GM12864 (cell line): ENCODE measurements at regions not wholly inside any gene's neighbourhood (a gene's known extent, or its start where the extent isn't known, plus 50 kb on each side); places are given as distances from the start of the nearest gene placed in this dataset.

ENCODE experiments used
- DNase-seq: peaks from one replicate; pipeline ENCODE4 v3.0.0-alpha.2; 2011; ENCODE audit warnings: low read depth
- H3K4me3 ChIP-seq: 2 replicates; pipeline ENCODE4 v1.5.1; 2011; ENCODE audit warnings: mild to moderate bottlenecking, low read depth, low read length, control low read depth
- TF ChIP-seq, protein P1 (sequence below): IDR thresholded peaks from 2 replicates; pipeline ENCODE4 v1.5.1; 2011; ENCODE audit warnings: low read depth, mild to moderate bottlenecking, moderate library complexity, low read length, control low read depth, inconsistent platforms; ENCODE audit errors: missing control alignments

DNA sequence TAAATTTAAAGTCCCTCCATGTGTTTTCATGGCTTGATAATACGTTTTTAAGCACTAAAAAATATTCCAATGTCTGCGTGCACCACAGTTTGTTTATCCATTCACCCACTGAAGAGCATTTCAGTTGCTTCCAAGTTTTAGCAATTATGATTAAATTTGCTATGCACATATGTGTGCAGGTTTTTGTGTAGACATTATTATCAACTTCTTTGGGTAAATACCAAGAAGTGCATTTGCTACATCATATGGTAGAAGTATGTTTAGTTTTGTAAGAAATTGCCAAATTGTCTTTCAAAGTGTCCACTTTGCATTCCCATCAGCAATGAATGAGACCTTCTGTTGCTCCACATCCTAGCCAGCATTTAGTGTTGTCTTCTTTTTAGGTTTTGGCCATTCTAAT, 550.0 kb downstream of the BRINP3 start:
- H3K4me3 ChIP-seq: no peak overlapping the region
- no peak for DNase-seq
- TF ChIP-seq, protein P1, sequence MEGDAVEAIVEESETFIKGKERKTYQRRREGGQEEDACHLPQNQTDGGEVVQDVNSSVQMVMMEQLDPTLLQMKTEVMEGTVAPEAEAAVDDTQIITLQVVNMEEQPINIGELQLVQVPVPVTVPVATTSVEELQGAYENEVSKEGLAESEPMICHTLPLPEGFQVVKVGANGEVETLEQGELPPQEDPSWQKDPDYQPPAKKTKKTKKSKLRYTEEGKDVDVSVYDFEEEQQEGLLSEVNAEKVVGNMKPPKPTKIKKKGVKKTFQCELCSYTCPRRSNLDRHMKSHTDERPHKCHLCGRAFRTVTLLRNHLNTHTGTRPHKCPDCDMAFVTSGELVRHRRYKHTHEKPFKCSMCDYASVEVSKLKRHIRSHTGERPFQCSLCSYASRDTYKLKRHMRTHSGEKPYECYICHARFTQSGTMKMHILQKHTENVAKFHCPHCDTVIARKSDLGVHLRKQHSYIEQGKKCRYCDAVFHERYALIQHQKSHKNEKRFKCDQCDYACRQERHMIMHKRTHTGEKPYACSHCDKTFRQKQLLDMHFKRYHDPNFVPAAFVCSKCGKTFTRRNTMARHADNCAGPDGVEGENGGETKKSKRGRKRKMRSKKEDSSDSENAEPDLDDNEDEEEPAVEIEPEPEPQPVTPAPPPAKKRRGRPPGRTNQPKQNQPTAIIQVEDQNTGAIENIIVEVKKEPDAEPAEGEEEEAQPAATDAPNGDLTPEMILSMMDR: no peak

DNA sequence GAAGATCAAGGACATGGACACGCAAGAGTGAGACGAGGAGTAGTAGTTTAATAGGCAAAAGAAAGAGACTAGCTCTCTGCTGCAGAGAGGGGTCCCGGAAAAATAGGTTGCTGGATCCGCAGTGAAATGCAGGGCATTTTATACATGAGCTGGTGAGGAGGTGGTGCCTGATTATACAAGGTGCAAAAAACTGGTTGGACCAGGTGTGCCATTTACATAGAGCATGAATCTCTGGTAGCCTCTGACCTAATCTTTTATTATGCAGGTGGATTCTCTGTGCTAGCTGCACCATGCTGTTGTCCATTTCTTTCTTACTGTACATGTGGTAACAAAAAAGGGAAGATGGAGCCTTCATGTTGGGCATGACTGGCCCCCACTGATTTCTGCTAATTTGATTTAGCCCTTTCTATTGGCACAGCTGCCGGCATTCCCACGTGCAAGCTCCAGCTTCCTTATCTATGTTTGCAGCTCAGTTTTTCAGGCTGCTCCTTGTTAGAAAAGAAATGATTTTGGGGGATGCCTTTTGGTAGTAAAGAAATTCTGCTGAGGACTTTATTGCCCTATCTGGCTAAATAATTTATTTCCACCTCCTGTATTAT, 548.1 kb downstream of the BRINP3 start:
- no peak overlapping the region for H3K4me3 ChIP-seq
- no peak for DNase-seq
- TF ChIP-seq, protein P1: no peak

DNA sequence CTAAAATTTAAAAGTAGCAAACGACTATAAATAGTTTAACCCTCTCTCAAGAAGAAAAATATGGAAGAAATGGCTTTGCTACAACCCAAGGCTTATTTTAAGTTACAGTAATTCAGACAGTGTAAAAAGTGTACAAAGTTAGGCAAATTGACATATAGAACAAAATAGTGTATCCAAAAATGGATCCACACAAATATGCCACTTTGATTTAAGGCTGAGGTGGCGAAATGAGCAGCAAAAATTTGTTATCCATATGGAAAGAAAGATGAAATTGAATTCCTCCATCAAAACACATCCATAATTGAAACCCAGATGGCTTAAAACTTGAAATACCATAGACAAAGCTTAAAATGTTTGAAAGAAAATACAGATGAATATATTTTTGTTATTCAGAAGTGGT, 540.8 kb downstream of the BRINP3 start:
- DNase-seq: no peak
- H3K4me3 ChIP-seq: no peak overlapping the region
- TF ChIP-seq, protein P1: no peak

DNA sequence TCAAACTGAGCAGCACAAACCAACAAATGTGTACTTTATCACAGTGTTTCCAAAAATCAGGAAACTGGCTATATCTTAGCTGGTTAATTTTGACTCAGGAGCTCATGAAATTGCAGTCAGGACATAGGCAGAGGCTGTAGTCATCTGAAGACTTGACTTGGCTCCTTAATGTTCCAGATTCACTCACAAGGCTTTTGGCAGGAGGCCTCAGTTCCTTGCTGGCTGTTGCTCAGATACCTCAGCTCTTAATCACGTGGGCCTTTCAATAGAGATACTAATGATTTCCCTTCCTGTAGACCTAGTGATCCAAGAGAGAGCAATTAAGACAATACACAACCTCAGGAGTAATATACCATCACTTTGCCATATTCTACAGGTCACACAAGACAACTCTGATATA, 537.7 kb downstream of the BRINP3 start:
- TF ChIP-seq, protein P1: no peak
- H3K4me3 ChIP-seq: no peak overlapping the region
- DNase-seq: no peak

- DNase-seq: no peak
- no peak overlapping the region for H3K4me3 ChIP-seq
- TF ChIP-seq, protein P1: no peak
These were observed 535.7 kb downstream of the BRINP3 start for GRCh38 chr1:189941922-189942321.

DNA sequence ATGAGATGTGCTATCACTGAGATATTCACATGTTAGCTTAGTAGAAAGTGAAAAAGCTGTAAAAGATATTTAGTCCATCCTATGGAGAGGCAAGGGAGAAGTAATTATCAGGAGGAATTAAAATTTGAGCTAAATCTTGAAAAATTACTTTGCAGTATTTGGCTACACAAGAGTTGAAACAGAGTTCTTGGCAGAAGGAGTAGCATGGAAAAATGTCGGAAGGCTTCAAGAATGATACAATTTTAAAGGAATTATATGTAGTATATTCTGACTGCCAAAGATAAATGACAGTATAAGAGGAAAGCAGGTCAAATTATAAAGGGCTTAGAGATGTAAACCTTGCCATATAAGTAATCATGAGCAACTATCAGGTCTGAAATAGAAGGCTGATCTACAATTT, 518.9 kb downstream of the BRINP3 start:
- H3K4me3 ChIP-seq: no peak overlapping the region
- TF ChIP-seq, protein P1: no peak
- no peak for DNase-seq

DNA sequence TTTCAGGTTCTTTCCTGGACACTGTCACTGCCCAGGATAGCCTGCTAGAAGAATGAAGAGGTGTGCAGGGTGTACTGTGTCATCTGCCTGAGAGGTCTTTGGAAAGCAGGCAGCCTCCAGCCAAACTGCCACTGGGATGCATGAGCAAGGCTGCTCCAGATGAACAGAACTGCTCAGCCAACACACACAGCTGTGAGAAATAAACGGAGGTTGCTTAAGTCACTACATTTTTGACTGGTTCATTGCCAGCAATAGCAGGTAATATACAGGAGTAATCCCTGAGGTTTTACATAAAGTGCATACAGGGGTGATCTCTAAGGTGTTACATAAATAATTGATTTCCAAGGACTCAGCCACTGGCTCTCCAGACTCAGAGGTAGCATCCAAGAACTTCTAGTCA, 516.9 kb downstream of the BRINP3 start:
- no peak for DNase-seq
- no peak overlapping the region for H3K4me3 ChIP-seq

More for the DNA sequence above, 516.9 kb downstream of the BRINP3 start:
- TF ChIP-seq, protein P1: no peak
